ENCODE measurements at regions not wholly inside any gene's neighbourhood (a gene's known extent, or its start where the extent isn't known, plus 50 kb on each side); places are given as distances from the start of the nearest gene placed in this dataset.

- TF ChIP-seq, protein P1, sequence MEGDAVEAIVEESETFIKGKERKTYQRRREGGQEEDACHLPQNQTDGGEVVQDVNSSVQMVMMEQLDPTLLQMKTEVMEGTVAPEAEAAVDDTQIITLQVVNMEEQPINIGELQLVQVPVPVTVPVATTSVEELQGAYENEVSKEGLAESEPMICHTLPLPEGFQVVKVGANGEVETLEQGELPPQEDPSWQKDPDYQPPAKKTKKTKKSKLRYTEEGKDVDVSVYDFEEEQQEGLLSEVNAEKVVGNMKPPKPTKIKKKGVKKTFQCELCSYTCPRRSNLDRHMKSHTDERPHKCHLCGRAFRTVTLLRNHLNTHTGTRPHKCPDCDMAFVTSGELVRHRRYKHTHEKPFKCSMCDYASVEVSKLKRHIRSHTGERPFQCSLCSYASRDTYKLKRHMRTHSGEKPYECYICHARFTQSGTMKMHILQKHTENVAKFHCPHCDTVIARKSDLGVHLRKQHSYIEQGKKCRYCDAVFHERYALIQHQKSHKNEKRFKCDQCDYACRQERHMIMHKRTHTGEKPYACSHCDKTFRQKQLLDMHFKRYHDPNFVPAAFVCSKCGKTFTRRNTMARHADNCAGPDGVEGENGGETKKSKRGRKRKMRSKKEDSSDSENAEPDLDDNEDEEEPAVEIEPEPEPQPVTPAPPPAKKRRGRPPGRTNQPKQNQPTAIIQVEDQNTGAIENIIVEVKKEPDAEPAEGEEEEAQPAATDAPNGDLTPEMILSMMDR (IDR thresholded peaks at IDR 0.05): no peak
- TF ChIP-seq POLR2A (IDR thresholded peaks at IDR 0.05) (no peak), EP300 (IDR thresholded peaks at IDR 0.05) (no peak), POLR2AphosphoS5 (IDR thresholded peaks at IDR 0.05) (no peak)
These were observed 64.5 kb upstream of the CDH13 start for GRCh38 chr16:82562183-82562683.

Data from upper lobe of left lung (tissue), 4 donors.